Ishikawa (cell line): ENCODE measurements at regions not wholly inside any gene's neighbourhood (a gene's known extent, or its start where the extent isn't known, plus 50 kb on each side); places are given as distances from the start of the nearest gene placed in this dataset.

Source experiments
- CEBPB ChIP-seq: IDR thresholded peaks from 2 replicates; pipeline ENCODE4 v1.6.1; 2012
- CREB1 ChIP-seq: IDR thresholded peaks from 2 replicates; pipeline ENCODE4 v1.6.1; 2012; ENCODE audit warnings: low read depth
- EGR1 ChIP-seq: IDR thresholded peaks from 2 replicates; pipeline ENCODE4 v1.6.1; 2012
- EP300 ChIP-seq: IDR thresholded peaks from 2 replicates; pipeline ENCODE4 v1.6.1; 2012; ENCODE audit warnings: borderline replicate concordance
- FOXM1 ChIP-seq: IDR thresholded peaks from 2 replicates; pipeline ENCODE4 v1.6.1; 2012; ENCODE audit warnings: low read depth, borderline replicate concordance
- NFIC ChIP-seq: IDR thresholded peaks from 2 replicates; pipeline ENCODE4 v1.6.1; 2012
- RAD21 ChIP-seq: IDR thresholded peaks from 2 replicates; pipeline ENCODE4 v1.6.1; 2012; ENCODE audit warnings: low read depth
- TAF1 ChIP-seq: IDR thresholded peaks from 2 replicates; pipeline ENCODE4 v1.6.1; 2012; ENCODE audit warnings: low read depth, mild to moderate bottlenecking
- TCF12 ChIP-seq: IDR thresholded peaks from 2 replicates; pipeline ENCODE4 v1.6.1; 2012; ENCODE audit warnings: low read depth
- TEAD4 ChIP-seq: IDR thresholded peaks from 2 replicates; pipeline ENCODE4 v1.6.1; 2012
- YY1 ChIP-seq: IDR thresholded peaks from 2 replicates; pipeline ENCODE4 v1.6.1; 2012; ENCODE audit warnings: low read depth
- ZBTB7A ChIP-seq: IDR thresholded peaks from 2 replicates; pipeline ENCODE4 v1.6.1; 2012; ENCODE audit warnings: low read depth
- TF ChIP-seq, protein P1 (sequence below): IDR thresholded peaks from 2 replicates; pipeline ENCODE4 v1.6.1; 2012
- TF ChIP-seq, protein P2 (sequence below): IDR thresholded peaks from 2 replicates; pipeline ENCODE4 v1.6.1; 2012
- TF ChIP-seq, protein P3 (sequence below): IDR thresholded peaks from 2 replicates; pipeline ENCODE4 v1.6.1; 2012; ENCODE audit warnings: low read depth, mild to moderate bottlenecking

DNA sequence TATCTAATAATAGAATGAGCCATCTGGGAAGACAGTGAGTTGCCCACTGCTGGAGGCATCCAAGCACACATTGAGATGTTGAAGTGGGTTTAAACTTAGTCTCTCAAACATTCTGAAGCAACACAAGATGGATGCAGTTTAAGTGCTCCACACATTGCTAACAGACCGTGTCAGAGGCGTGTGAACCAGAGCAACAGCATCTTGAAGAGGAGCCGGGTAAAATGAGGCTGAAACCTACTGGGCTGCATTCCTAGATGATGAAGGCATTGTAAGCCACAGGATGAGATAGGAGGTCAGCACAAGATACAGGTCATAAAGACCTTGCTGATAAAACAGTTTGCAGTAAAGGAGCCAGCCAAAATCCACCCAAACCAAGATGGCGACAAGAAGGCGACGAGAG lies 73.5 kb upstream of the TMEM215 start:
- TF ChIP-seq TEAD4 (no peak), CEBPB (no peak), NFIC (no peak), TAF1 (no peak), FOXM1 (no peak), ZBTB7A (no peak), EGR1 (no peak), TCF12 (no peak), CREB1 (no peak), YY1 (no peak), EP300 (no peak)
- TF ChIP-seq, protein P1, sequence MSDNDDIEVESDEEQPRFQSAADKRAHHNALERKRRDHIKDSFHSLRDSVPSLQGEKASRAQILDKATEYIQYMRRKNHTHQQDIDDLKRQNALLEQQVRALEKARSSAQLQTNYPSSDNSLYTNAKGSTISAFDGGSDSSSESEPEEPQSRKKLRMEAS: no peak
- TF ChIP-seq, protein P2, sequence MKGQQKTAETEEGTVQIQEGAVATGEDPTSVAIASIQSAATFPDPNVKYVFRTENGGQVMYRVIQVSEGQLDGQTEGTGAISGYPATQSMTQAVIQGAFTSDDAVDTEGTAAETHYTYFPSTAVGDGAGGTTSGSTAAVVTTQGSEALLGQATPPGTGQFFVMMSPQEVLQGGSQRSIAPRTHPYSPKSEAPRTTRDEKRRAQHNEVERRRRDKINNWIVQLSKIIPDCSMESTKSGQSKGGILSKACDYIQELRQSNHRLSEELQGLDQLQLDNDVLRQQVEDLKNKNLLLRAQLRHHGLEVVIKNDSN: no peak

DNA sequence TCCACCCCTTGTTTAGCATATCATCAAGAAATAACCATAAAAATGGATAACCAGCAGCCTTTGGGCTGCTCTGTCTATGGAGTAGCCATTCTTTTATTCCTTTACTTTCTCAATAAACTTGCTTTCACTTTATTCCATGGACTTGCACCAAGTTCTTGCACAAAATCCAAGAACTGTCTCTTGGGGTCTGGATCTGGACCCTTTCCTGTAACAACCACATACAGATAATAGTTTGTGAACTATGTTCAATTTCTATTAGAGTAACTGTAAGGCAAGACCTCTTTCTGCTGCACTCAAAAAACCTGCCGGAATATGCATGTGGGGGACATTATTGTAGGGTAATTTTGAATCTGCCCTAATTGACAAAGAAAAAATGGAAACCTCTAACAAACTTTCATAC lies 66.9 kb upstream of the TMEM215 start:
- TF ChIP-seq CEBPB (no peak), FOXM1 (no peak), CREB1 (no peak), TCF12 (no peak), TEAD4 (no peak), EP300 (no peak), TAF1 (no peak), ZBTB7A (no peak), RAD21 (no peak), NFIC (no peak), YY1 (no peak)
- TF ChIP-seq, protein P3, sequence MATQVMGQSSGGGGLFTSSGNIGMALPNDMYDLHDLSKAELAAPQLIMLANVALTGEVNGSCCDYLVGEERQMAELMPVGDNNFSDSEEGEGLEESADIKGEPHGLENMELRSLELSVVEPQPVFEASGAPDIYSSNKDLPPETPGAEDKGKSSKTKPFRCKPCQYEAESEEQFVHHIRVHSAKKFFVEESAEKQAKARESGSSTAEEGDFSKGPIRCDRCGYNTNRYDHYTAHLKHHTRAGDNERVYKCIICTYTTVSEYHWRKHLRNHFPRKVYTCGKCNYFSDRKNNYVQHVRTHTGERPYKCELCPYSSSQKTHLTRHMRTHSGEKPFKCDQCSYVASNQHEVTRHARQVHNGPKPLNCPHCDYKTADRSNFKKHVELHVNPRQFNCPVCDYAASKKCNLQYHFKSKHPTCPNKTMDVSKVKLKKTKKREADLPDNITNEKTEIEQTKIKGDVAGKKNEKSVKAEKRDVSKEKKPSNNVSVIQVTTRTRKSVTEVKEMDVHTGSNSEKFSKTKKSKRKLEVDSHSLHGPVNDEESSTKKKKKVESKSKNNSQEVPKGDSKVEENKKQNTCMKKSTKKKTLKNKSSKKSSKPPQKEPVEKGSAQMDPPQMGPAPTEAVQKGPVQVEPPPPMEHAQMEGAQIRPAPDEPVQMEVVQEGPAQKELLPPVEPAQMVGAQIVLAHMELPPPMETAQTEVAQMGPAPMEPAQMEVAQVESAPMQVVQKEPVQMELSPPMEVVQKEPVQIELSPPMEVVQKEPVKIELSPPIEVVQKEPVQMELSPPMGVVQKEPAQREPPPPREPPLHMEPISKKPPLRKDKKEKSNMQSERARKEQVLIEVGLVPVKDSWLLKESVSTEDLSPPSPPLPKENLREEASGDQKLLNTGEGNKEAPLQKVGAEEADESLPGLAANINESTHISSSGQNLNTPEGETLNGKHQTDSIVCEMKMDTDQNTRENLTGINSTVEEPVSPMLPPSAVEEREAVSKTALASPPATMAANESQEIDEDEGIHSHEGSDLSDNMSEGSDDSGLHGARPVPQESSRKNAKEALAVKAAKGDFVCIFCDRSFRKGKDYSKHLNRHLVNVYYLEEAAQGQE: no peak
- TF ChIP-seq, protein P2: no peak

DNA sequence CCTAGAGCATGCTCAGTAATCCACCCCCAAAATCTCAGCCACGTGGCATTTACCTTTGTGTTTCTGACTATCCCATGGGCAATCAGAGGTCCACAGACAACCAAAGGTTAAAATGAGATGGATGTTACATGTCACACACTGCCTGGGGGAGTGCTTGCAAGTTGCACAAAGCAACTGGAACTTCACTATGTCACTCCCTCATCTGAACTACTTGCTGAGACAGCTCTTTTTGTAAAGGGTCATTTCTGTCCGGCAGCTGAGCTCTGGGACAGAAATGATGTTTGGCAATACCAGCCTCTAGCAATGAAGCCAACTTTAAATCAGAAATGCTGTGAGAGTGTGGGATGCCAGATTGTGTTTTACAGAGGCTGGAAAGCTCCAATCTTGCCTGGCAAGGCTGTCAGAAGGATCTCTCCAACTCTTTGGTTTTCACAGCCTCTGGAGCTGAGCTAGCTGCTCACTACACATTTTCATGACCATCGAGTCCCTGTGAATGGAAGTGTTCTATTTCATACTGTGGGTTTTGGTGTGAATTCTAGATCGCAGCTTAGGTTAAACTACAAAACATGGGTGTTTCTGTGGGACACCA lies 66.3 kb upstream of the TMEM215 start:
- TF ChIP-seq RAD21 (no peak), TCF12 (no peak), YY1 (no peak), FOXM1 (no peak), TEAD4 (no peak), ZBTB7A (no peak), CEBPB (no peak), EGR1 (no peak), NFIC (no peak), CREB1 (no peak)
- TF ChIP-seq, protein P2: no peak
- TF ChIP-seq, protein P1: no peak
- TF ChIP-seq, protein P3: no peak

DNA sequence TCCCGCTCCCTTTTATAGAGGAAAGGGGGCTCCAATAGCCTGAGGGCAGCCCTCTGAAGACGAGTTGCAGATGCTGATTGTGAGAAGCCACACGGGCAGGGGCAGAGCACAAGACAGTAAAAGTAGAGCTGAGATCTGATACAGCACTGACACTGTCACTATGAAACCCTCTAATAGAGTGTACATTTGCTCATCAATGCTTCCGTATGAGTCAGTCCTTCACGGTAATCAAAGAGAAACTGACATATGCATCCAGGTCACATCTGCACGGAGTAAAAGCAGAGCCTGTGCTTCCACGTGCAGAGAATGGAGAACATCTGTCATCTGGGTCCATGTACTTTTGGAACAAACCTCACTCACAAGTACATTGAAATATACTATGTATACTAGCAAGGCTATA lies 60.6 kb upstream of the TMEM215 start:
- TF ChIP-seq CEBPB (no peak), ZBTB7A (no peak), TAF1 (no peak), RAD21 (no peak), CREB1 (no peak), EGR1 (no peak), YY1 (no peak), TCF12 (no peak), FOXM1 (no peak), NFIC (no peak), TEAD4 (no peak), EP300 (no peak)
- TF ChIP-seq, protein P3: no peak
- TF ChIP-seq, protein P2: no peak
- TF ChIP-seq, protein P1: no peak
